ENCODE measurements at regions not wholly inside any gene's neighbourhood (a gene's known extent, or its start where the extent isn't known, plus 50 kb on each side); places are given as distances from the start of the nearest gene placed in this dataset.
A peak's percentile ranks its signal among the peaks of the same experiment; 100 is the strongest.
"Not testable (repeated sequence)": the region's sequence is repeated elsewhere in the genome, so short reads cannot be mapped to it uniquely, and the experiment has no call there.

- DNase-seq (ENCODE audit: low read depth) = no peak
Observed at GRCh38 chr20:63145156-63145555, 70.8 kb downstream of the YTHDF1 start.

GRCh38 chr20:63142933-63143332 lies 73.0 kb downstream of the YTHDF1 start:
- DNase-seq (ENCODE audit: low read depth) = no peak

GRCh38 chr20:63141531-63141930 lies 74.4 kb downstream of the YTHDF1 start:
- DNase-seq (ENCODE audit: low read depth) = no peak

- DNase-seq (ENCODE audit: low read depth) = no peak
Observed at GRCh38 chr20:63140514-63141433, 75.2 kb downstream of the YTHDF1 start.

GRCh38 chr20:63139837-63140236 lies 76.1 kb downstream of the YTHDF1 start:
- DNase-seq (ENCODE audit: low read depth) = no peak

- no peak for DNase-seq (ENCODE audit: low read depth)
Observed at GRCh38 chr20:63139356-63139755, 76.6 kb downstream of the YTHDF1 start.

GRCh38 chr20:63138855-63139341 lies 77.0 kb downstream of the YTHDF1 start:
- peak; percentile 1 for DNase-seq (ENCODE audit: low read depth)

GRCh38 chr20:63137851-63138415 lies 78.0 kb downstream of the YTHDF1 start:
- DNase-seq (ENCODE audit: low read depth) = no peak

- DNase-seq (ENCODE audit: low read depth) = no peak
Observed at GRCh38 chr20:63136296-63136695, 79.6 kb downstream of the YTHDF1 start.

- no peak for DNase-seq (ENCODE audit: low read depth)
Observed at GRCh38 chr20:63135411-63135810, 80.5 kb downstream of the YTHDF1 start.

GRCh38 chr20:63134711-63135361 lies 81.1 kb downstream of the YTHDF1 start:
- DNase-seq (ENCODE audit: low read depth) = not testable (repeated sequence)

- no peak for DNase-seq (ENCODE audit: low read depth)
Observed at GRCh38 chr20:63134201-63134612, 81.7 kb downstream of the YTHDF1 start.

GRCh38 chr20:63133481-63134091 lies 82.3 kb downstream of the YTHDF1 start:
- DNase-seq (ENCODE audit: low read depth) = no peak

GRCh38 chr20:63132715-63133471 lies 83.0 kb downstream of the YTHDF1 start:
- no peak for DNase-seq (ENCODE audit: low read depth)

GRCh38 chr20:63132131-63132714 lies 83.7 kb downstream of the YTHDF1 start:
- DNase-seq (ENCODE audit: low read depth) = no peak

GRCh38 chr20:63130658-63131577 lies 85.0 kb downstream of the YTHDF1 start:
- DNase-seq (ENCODE audit: low read depth) = no peak

GRCh38 chr20:63129991-63130657 lies 85.8 kb downstream of the YTHDF1 start:
- no peak for DNase-seq (ENCODE audit: low read depth)

- DNase-seq (ENCODE audit: low read depth) = no peak
Observed at GRCh38 chr20:63129376-63129965, 86.5 kb downstream of the YTHDF1 start.

- no peak for DNase-seq (ENCODE audit: low read depth)
Observed at GRCh38 chr20:63128956-63129355, 87.0 kb downstream of the YTHDF1 start.

Data from amniotic epithelial cell (primary cell).